ENCODE measurements at regions not wholly inside any gene's neighbourhood (a gene's known extent, or its start where the extent isn't known, plus 50 kb on each side); places are given as distances from the start of the nearest gene placed in this dataset.

- TF ChIP-seq EGR1 (IDR thresholded peaks at IDR 0.05; ENCODE audit: borderline replicate concordance, low read depth, low read length), result no peak
- no peak for TF ChIP-seq SIX5 (IDR thresholded peaks at IDR 0.05; ENCODE audit: low read depth, low read length)
- TF ChIP-seq SIRT6 (IDR thresholded peaks at IDR 0.05; ENCODE audit: low read length), result no peak
- TF ChIP-seq, protein P1, sequence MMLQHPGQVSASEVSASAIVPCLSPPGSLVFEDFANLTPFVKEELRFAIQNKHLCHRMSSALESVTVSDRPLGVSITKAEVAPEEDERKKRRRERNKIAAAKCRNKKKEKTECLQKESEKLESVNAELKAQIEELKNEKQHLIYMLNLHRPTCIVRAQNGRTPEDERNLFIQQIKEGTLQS (IDR thresholded peaks at IDR 0.05; ENCODE audit: insufficient read depth, low read depth, low read length), result no peak
These were observed 253.7 kb downstream of the MAFB start (continued) for GRCh38 chr20:40435146-40435895.
